A673 (cell line): ENCODE measurements at regions not wholly inside any gene's neighbourhood (a gene's known extent, or its start where the extent isn't known, plus 50 kb on each side); places are given as distances from the start of the nearest gene placed in this dataset.

ENCODE experiments used
- CTCF ChIP-seq: fragments of 300-800, 200-600 bp; sonication (generic); conservative IDR thresholded peaks from 2 replicates; pipeline ENCODE4 v1.5.1; 2017; ENCODE audit warnings: low read depth, mild to moderate bottlenecking, antibody characterized with exemption, low read length, moderate library complexity, mixed read lengths
- EZH2 ChIP-seq: fragments of 200-600 bp; sonication (generic); IDR thresholded peaks from 2 replicates; pipeline ENCODE4 v1.6.1; 2017; ENCODE audit warnings: borderline replicate concordance, low read depth, mild to moderate bottlenecking, mixed read lengths, antibody characterized with exemption, low read length; ENCODE audit not compliant: poor library complexity, severe bottlenecking

GRCh38 chr9:116067566-116067965 is 86.0 kb upstream of the PAPPA start:
- TF ChIP-seq CTCF, result no peak
- no peak for TF ChIP-seq EZH2
